ENCODE measurements at regions not wholly inside any gene's neighbourhood (a gene's known extent, or its start where the extent isn't known, plus 50 kb on each side); places are given as distances from the start of the nearest gene placed in this dataset.

DNA sequence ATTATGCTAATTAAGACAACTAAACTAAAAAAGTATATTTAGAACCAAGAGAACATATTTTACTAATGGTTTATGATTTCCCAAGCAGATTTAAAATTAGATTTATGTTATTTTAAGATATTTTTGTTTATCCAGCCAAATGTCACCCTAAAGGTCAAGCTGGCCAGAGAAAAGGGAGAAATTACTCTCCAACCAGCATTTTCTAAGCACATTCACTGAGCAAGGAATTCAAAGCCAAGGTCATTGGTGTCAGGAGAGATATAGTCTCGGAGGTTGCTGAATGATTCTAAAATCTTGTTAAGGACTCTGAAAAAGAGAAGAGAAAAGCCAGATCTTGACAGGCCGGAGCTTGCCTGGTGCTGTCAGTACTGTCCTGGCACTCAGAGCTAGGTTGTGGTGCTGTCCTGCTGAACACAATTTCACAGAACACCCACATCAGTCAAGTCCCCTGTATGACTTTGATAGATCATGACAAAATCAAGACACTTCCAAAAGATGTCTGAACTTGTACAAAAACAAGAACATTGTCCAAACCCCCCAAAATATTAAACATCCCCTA, 222.3 kb upstream of the SMLR1 start:
- TF ChIP-seq CTCF (conservative IDR thresholded peaks at IDR 0.05) = no peak
- WGBS, 2 experiments (ENCODE audit: insufficient coverage in 1 of 2, insufficient read length in 1 of 2) = 96 to 100% methylated on average over 1 to 2 of the region's 2 CpGs

GRCh38 chr6:130610303-130610702, 216.9 kb upstream of the SMLR1 start:
- H3K4me3 Mint-ChIP-seq = no peak overlapping the region
- Histone ChIP-seq H3K27me3 (ENCODE audit: control insufficient read depth, insufficient read depth, low read length, poor library complexity, severe bottlenecking) (no peaks in the 10 kb centered on the region), H3K9me3 (ENCODE audit: control insufficient read depth, low read length) (no peaks in the 10 kb centered on the region), H3K4me3 (ENCODE audit: low read length) (no peak overlapping the region), H3K27ac (ENCODE audit: low read depth, low read length) (no peak overlapping the region), H3K36me3 (ENCODE audit: control insufficient read depth, insufficient read depth, low read length) (no peaks in the 10 kb centered on the region), H3K9ac (ENCODE audit: extremely low read depth, low read length, poor library complexity, severe bottlenecking) (no peak overlapping the region), H3K4me1 (ENCODE audit: control insufficient read depth, insufficient read depth, low read length) (no peaks in the 10 kb centered on the region)
- DNase-seq = no peak
- no peaks in the 10 kb centered on the region for H3K36me3 Mint-ChIP-seq (ENCODE audit: low read depth)
- H3K4me1 Mint-ChIP-seq = peaks cover 8% of the 10 kb centered on the region
- no peaks in the 10 kb centered on the region for H3K9me3 Mint-ChIP-seq
- H3K27ac Mint-ChIP-seq = no peak overlapping the region
- TF ChIP-seq CTCF (conservative IDR thresholded peaks at IDR 0.05) = no peak
- no peaks in the 10 kb centered on the region for H3K27me3 Mint-ChIP-seq (ENCODE audit: insufficient read depth)
- 86 to 94% methylated on average over 2 of the region's 2 CpGs for WGBS, 2 experiments (ENCODE audit: insufficient coverage in 1 of 2, insufficient read length in 1 of 2)

More for the DNA sequence above, 222.3 kb upstream of the SMLR1 start:
- Histone ChIP-seq H3K36me3 (ENCODE audit: control insufficient read depth, insufficient read depth, low read length) (no peaks in the 10 kb centered on the region), H3K4me3 (ENCODE audit: low read length) (no peak overlapping the region), H3K4me1 (ENCODE audit: control insufficient read depth, insufficient read depth, low read length) (no peaks in the 10 kb centered on the region), H3K27ac (ENCODE audit: low read depth, low read length) (no peak overlapping the region), H3K9me3 (ENCODE audit: control insufficient read depth, low read length) (no peaks in the 10 kb centered on the region), H3K27me3 (ENCODE audit: control insufficient read depth, insufficient read depth, low read length, poor library complexity, severe bottlenecking) (no peaks in the 10 kb centered on the region), H3K9ac (ENCODE audit: extremely low read depth, low read length, poor library complexity, severe bottlenecking) (no peak overlapping the region)
- no peaks in the 10 kb centered on the region for H3K27me3 Mint-ChIP-seq (ENCODE audit: insufficient read depth)
- no peaks in the 10 kb centered on the region for H3K36me3 Mint-ChIP-seq (ENCODE audit: low read depth)
- H3K27ac Mint-ChIP-seq = no peak overlapping the region
- no peaks in the 10 kb centered on the region for H3K4me1 Mint-ChIP-seq
- H3K9me3 Mint-ChIP-seq = no peaks in the 10 kb centered on the region
- no peak overlapping the region for H3K4me3 Mint-ChIP-seq
- no peak for DNase-seq

DNA sequence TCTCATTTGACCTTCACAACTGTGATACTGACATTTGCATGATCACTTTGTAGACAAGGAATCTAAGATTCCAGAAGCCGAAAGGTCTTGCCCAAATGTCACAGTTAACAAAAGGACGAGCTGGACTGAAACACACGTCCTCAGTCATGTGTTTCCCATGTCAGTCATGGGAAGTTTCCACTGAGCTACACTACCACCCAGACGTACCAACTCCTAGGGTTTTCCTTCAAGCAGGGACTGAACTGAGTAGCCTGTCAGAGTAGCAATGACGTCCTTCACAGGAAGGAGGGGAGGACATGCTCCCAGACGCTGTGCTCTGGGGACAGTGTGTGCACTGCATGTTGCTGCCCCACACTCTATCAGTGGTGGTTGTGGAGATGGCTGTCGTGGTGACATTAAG, 215.8 kb upstream of the SMLR1 start:
- no peaks in the 10 kb centered on the region for H3K27me3 Mint-ChIP-seq (ENCODE audit: insufficient read depth)
- no peaks in the 10 kb centered on the region for H3K9me3 Mint-ChIP-seq
- peaks cover 8% of the 10 kb centered on the region for H3K4me1 Mint-ChIP-seq
- 72 to 91% methylated on average over 5 to 7 of the region's 7 CpGs for WGBS, 2 experiments (ENCODE audit: insufficient coverage in 1 of 2, insufficient read length in 1 of 2)
- H3K4me3 ChIP-seq (ENCODE audit: low read length) = no peak overlapping the region
- TF ChIP-seq CTCF (conservative IDR thresholded peaks at IDR 0.05) = no peak
- no peak overlapping the region for H3K27ac Mint-ChIP-seq
- H3K36me3 Mint-ChIP-seq (ENCODE audit: low read depth) = no peaks in the 10 kb centered on the region
- no peak overlapping the region for H3K27ac ChIP-seq (ENCODE audit: low read depth, low read length)
- H3K36me3 ChIP-seq (ENCODE audit: control insufficient read depth, insufficient read depth, low read length) = no peaks in the 10 kb centered on the region
- no peaks in the 10 kb centered on the region for H3K9me3 ChIP-seq (ENCODE audit: control insufficient read depth, low read length)
- H3K9ac ChIP-seq (ENCODE audit: extremely low read depth, low read length, poor library complexity, severe bottlenecking) = no peak overlapping the region
- H3K4me3 Mint-ChIP-seq = no peak overlapping the region
- H3K27me3 ChIP-seq (ENCODE audit: control insufficient read depth, insufficient read depth, low read length, poor library complexity, severe bottlenecking) = no peaks in the 10 kb centered on the region
- DNase-seq = no peak
- no peaks in the 10 kb centered on the region for H3K4me1 ChIP-seq (ENCODE audit: control insufficient read depth, insufficient read depth, low read length)
